Tibial nerve (tissue), 4 donors: ENCODE measurements at regions not wholly inside any gene's neighbourhood (a gene's known extent, or its start where the extent isn't known, plus 50 kb on each side); places are given as distances from the start of the nearest gene placed in this dataset.

ENCODE experiments used
- EP300 ChIP-seq, 2 donors: sonication (generic); formaldehyde crosslinking; IDR thresholded peaks; one replicate each; pipeline ENCODE4 v1.6.1; 2017; ENCODE audit warnings: antibody characterized with exemption in 2 of 2, mild to moderate bottlenecking in 1 of 2
- POLR2A ChIP-seq, 2 donors: fragments of 450-650 bp; IDR thresholded peaks; one replicate each; pipeline ENCODE4 v1.6.1; 2017; ENCODE audit warnings: antibody characterized with exemption in 2 of 2, mild to moderate bottlenecking in 2 of 2, moderate library complexity in 2 of 2
- TF ChIP-seq, protein P1 (sequence below), 5 experiments: fragments of 200-600 bp in 3 of 5; fragments of 450-650 bp in 2 of 5; sonication (generic) in 3 of 5; IDR thresholded peaks; one replicate each; pipeline ENCODE4 v1.5.1; 2016 to 2019; ENCODE audit warnings: antibody characterized with exemption in 5 of 5, mild to moderate bottlenecking in 3 of 5, moderate library complexity in 2 of 5

DNA sequence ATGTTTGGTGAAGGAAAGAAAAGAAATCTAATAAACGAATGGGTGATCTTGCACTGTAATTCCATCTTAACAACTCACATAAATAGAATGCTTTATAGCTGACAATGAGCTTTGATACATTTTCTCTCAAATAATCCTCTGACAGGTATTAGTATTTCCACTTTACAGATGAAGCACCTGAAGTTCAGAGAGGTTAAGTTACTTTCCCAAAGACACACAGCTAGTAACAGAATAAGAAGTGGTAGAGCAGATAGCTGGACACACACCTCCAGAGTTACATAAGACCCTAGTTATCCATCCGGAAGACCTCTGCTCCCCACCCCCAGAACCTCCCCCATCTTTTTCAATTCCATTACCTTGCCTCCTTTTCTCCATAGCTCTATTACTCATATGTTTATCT, 213.3 kb upstream of the ZC3H12A start:
- TF ChIP-seq, protein P1, sequence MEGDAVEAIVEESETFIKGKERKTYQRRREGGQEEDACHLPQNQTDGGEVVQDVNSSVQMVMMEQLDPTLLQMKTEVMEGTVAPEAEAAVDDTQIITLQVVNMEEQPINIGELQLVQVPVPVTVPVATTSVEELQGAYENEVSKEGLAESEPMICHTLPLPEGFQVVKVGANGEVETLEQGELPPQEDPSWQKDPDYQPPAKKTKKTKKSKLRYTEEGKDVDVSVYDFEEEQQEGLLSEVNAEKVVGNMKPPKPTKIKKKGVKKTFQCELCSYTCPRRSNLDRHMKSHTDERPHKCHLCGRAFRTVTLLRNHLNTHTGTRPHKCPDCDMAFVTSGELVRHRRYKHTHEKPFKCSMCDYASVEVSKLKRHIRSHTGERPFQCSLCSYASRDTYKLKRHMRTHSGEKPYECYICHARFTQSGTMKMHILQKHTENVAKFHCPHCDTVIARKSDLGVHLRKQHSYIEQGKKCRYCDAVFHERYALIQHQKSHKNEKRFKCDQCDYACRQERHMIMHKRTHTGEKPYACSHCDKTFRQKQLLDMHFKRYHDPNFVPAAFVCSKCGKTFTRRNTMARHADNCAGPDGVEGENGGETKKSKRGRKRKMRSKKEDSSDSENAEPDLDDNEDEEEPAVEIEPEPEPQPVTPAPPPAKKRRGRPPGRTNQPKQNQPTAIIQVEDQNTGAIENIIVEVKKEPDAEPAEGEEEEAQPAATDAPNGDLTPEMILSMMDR (IDR thresholded peaks at IDR 0.05): no peak
- no peak for TF ChIP-seq POLR2A (IDR thresholded peaks at IDR 0.05)
- TF ChIP-seq EP300 (IDR thresholded peaks at IDR 0.05): no peak
